K562 (cell line): ENCODE measurements at regions not wholly inside any gene's neighbourhood (a gene's known extent, or its start where the extent isn't known, plus 50 kb on each side); places are given as distances from the start of the nearest gene placed in this dataset.

Experiments
- ATAC-seq: fragments of 200-7000 bp; cut with Tn5 transposase; 3 replicates; pipeline ENCODE4 v1.9.1; 2020; ENCODE audit warnings: moderate library complexity
- BruUV-seq: library from RNA; stranded (reverse); fragments of 400-500 nt; replicated peaks from 2 replicates; lab custom pipeline; 2021; lab: Mats Ljungman, UMichigan
- CTCF ChIA-PET: fragments of 300-600 bp; formaldehyde crosslinking; extraction: SDS; loops from one replicate; lab custom pipeline; 2021; ENCODE audit warnings: low intra/inter-chr PET ratio; lab: Yijun Ruan, JAX
- POLR2A ChIA-PET: fragments of 300-600, 350-650 bp; sonication (Branson Sonifier 250); formaldehyde crosslinking; extraction: SDS; loops from one replicate; lab custom pipeline; 2021; ENCODE audit warnings: antibody characterized with exemption, inconsistent platforms; lab: Yijun Ruan, JAX
- DNase-seq, 4 experiments: peaks; one replicate each; pipeline versions ENCODE4 v3.0.0 to v3.0.0-alpha.2; 2011 to 2018; ENCODE audit warnings: low spot score in 3 of 4, mixed read lengths in 3 of 4; ENCODE audit errors: extremely low read depth in 1 of 4
- FAIRE-seq: peaks from 2 replicates; lab custom pipeline; 2011; peaks lifted over from hg19 to GRCh38; lab: Jason Lieb, UNC
- H2AFZ ChIP-seq: 2 replicates; pipeline ENCODE4 v1.6.0; 2011; ENCODE audit warnings: low read depth, low read length, control low read depth, inconsistent platforms
- H3K27ac ChIP-seq: fragments of 200-600 bp; 3 replicates; pipeline ENCODE4 v1.8.0; 2011; ENCODE audit warnings: low read depth, mild to moderate bottlenecking, control low read depth, inconsistent platforms, low read length, moderate library complexity, mixed read lengths; ENCODE audit errors: extremely low read depth
- H3K27me3 ChIP-seq, 2 experiments: fragments of 300-600 bp in 1 of 2; 2 replicates in 1 of 2; 3 replicates in 1 of 2; pipeline versions ENCODE4 v1.6.0 to v1.8.0; 2011; ENCODE audit warnings: inconsistent platforms in 2 of 2, low read length in 2 of 2, mild to moderate bottlenecking in 1 of 2, mixed read lengths in 1 of 2, moderate library complexity in 1 of 2; ENCODE audit not compliant: control insufficient read depth in 2 of 2, insufficient read depth in 2 of 2
- H3K36me3 ChIP-seq: fragments of 300-600 bp; 3 replicates; pipeline ENCODE4 v1.8.0; 2011; ENCODE audit warnings: mild to moderate bottlenecking, low read length, inconsistent platforms; ENCODE audit not compliant: control insufficient read depth, insufficient read depth
- H3K4me1 ChIP-seq, 2 experiments: fragments of 200-600 bp in 1 of 2; replicated peaks in 1 of 2; 2 replicates in 1 of 2; 3 replicates in 1 of 2; pipeline versions ENCODE4 v1.5.1 to v1.8.0; 2011; ENCODE audit warnings: inconsistent platforms in 2 of 2, low read length in 2 of 2, mild to moderate bottlenecking in 1 of 2, mixed read lengths in 1 of 2, moderate library complexity in 1 of 2; ENCODE audit not compliant: control insufficient read depth in 2 of 2, insufficient read depth in 2 of 2
- H3K4me2 ChIP-seq: 2 replicates; pipeline ENCODE4 v1.6.1; 2011; ENCODE audit warnings: low read length, control low read depth, inconsistent platforms, mixed read lengths; ENCODE audit not compliant: insufficient read depth
- H3K4me3 ChIP-seq: fragments of 200-600 bp; sonication (generic), shearing (Covaris generic); 2 replicates; pipeline ENCODE4 v1.5.1; 2016; ENCODE audit warnings: control low read depth, inconsistent platforms
- H3K79me2 ChIP-seq: fragments of 200-600 bp; 3 replicates; pipeline ENCODE4 v1.8.0; 2011; ENCODE audit warnings: low read length, inconsistent platforms; ENCODE audit not compliant: control insufficient read depth, insufficient read depth
- H3K9ac ChIP-seq, 2 experiments: 2 replicates each; pipeline versions ENCODE4 v1.6.0 to v1.6.1; 2011; ENCODE audit warnings: low read depth in 2 of 2, low read length in 2 of 2, control low read depth in 1 of 2, inconsistent platforms in 1 of 2, mild to moderate bottlenecking in 1 of 2, mixed read lengths in 1 of 2; ENCODE audit not compliant: insufficient read depth in 1 of 2
- H3K9me1 ChIP-seq: one replicate; pipeline ENCODE4 v1.6.0; 2011; ENCODE audit warnings: inconsistent platforms, mild to moderate bottlenecking, low read length, moderate library complexity; ENCODE audit not compliant: control insufficient read depth, insufficient read depth
- H3K9me3 ChIP-seq: replicated peaks from 2 replicates; pipeline ENCODE4 v1.5.1; 2011; ENCODE audit warnings: low read depth, low read length, inconsistent platforms; ENCODE audit not compliant: control insufficient read depth, insufficient read depth
- H4K20me1 ChIP-seq: replicated peaks from 2 replicates; pipeline ENCODE4 v1.6.1; 2011; ENCODE audit warnings: low read length, inconsistent platforms, mixed read lengths; ENCODE audit not compliant: control insufficient read depth, insufficient read depth
- BRD9 ChIP-seq: fragments of 450-650 bp; IDR thresholded peaks from 2 replicates; pipeline ENCODE4 v1.6.1; 2018; ENCODE audit warnings: low read depth; ENCODE audit not compliant: partially characterized antibody
- GATAD2A ChIP-seq: fragments of 450-650 bp; IDR thresholded peaks from 2 replicates; pipeline ENCODE4 v1.6.1; 2017
- HDAC1 ChIP-seq, 2 experiments: fragments of 450-650 bp; IDR thresholded peaks; 2 replicates each; pipeline ENCODE4 v1.6.1; 2016 to 2017; ENCODE audit warnings: inconsistent platforms in 1 of 2, mild to moderate bottlenecking in 1 of 2, moderate library complexity in 1 of 2
- HDAC8 ChIP-seq: fragments of 450-650 bp; IDR thresholded peaks from 2 replicates; pipeline ENCODE4 v1.6.1; 2016; ENCODE audit warnings: mild to moderate bottlenecking, missing genetic modification characterization, moderate library complexity, missing compliant biosample characterization
- NR0B1 ChIP-seq: fragments of 450-650 bp; IDR thresholded peaks from one replicate; pipeline ENCODE4 v1.6.1; 2018; ENCODE audit warnings: mild to moderate bottlenecking, moderate library complexity; ENCODE audit not compliant: partially characterized antibody
- SMAD3 ChIP-seq: fragments of 450-650 bp; formaldehyde crosslinking; conservative IDR thresholded peaks from 2 replicates; pipeline ENCODE4 v1.4.0; 2020; ENCODE audit warnings: mild to moderate bottlenecking
- SOX6 ChIP-seq: fragments of 450-650 bp; IDR thresholded peaks from 2 replicates; pipeline ENCODE4 v1.6.1; 2014; ENCODE audit warnings: mild to moderate bottlenecking
- THAP12 ChIP-seq: fragments of 250-450 bp; sonication (Bioruptor Pico); IDR thresholded peaks from 2 replicates; pipeline ENCODE4 v1.9.0; 2021; ENCODE audit warnings: mild to moderate bottlenecking, inconsistent platforms
- ZNF3 ChIP-seq: fragments of 250-450 bp; sonication (Bioruptor Pico); IDR thresholded peaks from 2 replicates; pipeline ENCODE4 v1.5.0; 2021; ENCODE audit warnings: mild to moderate bottlenecking, moderate library complexity
- WGBS: fragments of 100-300 bp; shearing (Covaris generic); methylation state at CpG from one replicate; pipeline ENCODE4 v1.1.6; 2016; ENCODE audit warnings: low coverage, mixed read lengths; ENCODE audit not compliant: insufficient coverage; ENCODE audit errors: missing lambda C conversion rate; 5-methylcytosine and 5-hydroxymethylcytosine counted together
- in situ Hi-C: fragments of 300-500 bp; cut with MboI; formaldehyde crosslinking; loops from 4 replicates; pipeline ENCODE4 v1.15.0; 2018; ENCODE audit warnings: inconsistent platforms, mixed read lengths
- intact Hi-C: fragments of 100-400 bp; cut with micrococcal nuclease; formaldehyde crosslinking; loops from 2 replicates; pipeline ENCODE4 v1.14.2; 2022

- no peaks in the 10 kb centered on the region for H3K36me3 ChIP-seq
- POLR2A ChIA-PET = no interaction called here
- DNase-seq = no peak
- H3K4me3 ChIP-seq = no peak overlapping the region
- no TSS peak for BruUV-seq
- in situ Hi-C loops = no loop called here
- H3K27me3 ChIP-seq = no peaks in the 10 kb centered on the region
- WGBS = 0% methylated on average over 3 of the region's 3 CpGs
- H3K79me2 ChIP-seq = no peaks in the 10 kb centered on the region
- no peaks in the 10 kb centered on the region; the same call in none of the 2 replicates for H3K9me3 ChIP-seq
- no peaks in the 10 kb centered on the region for H3K4me1 ChIP-seq
- FAIRE-seq = no peak
- no peak overlapping the region for H3K4me2 ChIP-seq
- intact Hi-C loops = no loop called here
- CTCF ChIA-PET = no interaction called here
- ATAC-seq = no peak
- TF ChIP-seq NR0B1 = no peak
- TF ChIP-seq ZNF3 (CRISPR knock-in tag) = no peak
- no peak for TF ChIP-seq HDAC1 (IDR thresholded peaks at IDR 0.05)
- no peak for TF ChIP-seq THAP12 (CRISPR knock-in tag)
- no peak for TF ChIP-seq SOX6
- TF ChIP-seq HDAC8 (tag) = no peak
- no peak for TF ChIP-seq SMAD3 (CRISPR knock-in tag)
- TF ChIP-seq GATAD2A = no peak
- no peak for TF ChIP-seq BRD9
- H4K20me1 ChIP-seq = no peaks in the 10 kb centered on the region
- H2AFZ ChIP-seq = no peak overlapping the region
- H3K27ac ChIP-seq = no peak overlapping the region
- H3K9ac ChIP-seq = no peak overlapping the region
- no peaks in the 10 kb centered on the region for H3K9me1 ChIP-seq
Measured at GRCh38 chr9:102768002-102768401, 227.1 kb upstream of the CYLC2 start.
